GM06990 (cell line): ENCODE measurements at regions not wholly inside any gene's neighbourhood (a gene's known extent, or its start where the extent isn't known, plus 50 kb on each side); places are given as distances from the start of the nearest gene placed in this dataset.

Source experiments
- DNase-seq: peaks from one replicate; pipeline ENCODE4 v3.0.0-alpha.2; 2011; ENCODE audit not compliant: insufficient read length; ENCODE audit errors: extremely low read depth
- H3K27me3 ChIP-seq: replicated peaks from 2 replicates; pipeline ENCODE4 v1.6.0; 2011; ENCODE audit warnings: low read length; ENCODE audit not compliant: control insufficient read depth, insufficient read depth
- H3K36me3 ChIP-seq: 2 replicates; pipeline ENCODE4 v1.5.1; 2011; ENCODE audit warnings: low read length; ENCODE audit not compliant: control insufficient read depth, insufficient read depth
- H3K4me3 ChIP-seq: replicated peaks from 2 replicates; pipeline ENCODE4 v1.5.1; 2011; ENCODE audit warnings: low read depth, mild to moderate bottlenecking, control low read depth, low read length
- CTCF ChIP-seq: IDR thresholded peaks from 2 replicates; pipeline ENCODE4 v1.5.1; 2011; ENCODE audit warnings: low read length, control low read depth, mild to moderate bottlenecking, inconsistent platforms; ENCODE audit not compliant: insufficient read depth, poor library complexity, severe bottlenecking

GRCh38 chr10:3660753-3661152 is 124.3 kb downstream of the KLF6 start:
- DNase-seq: no peak
- no peak for TF ChIP-seq CTCF
- no peaks in the 10 kb centered on the region for H3K36me3 ChIP-seq
- H3K4me3 ChIP-seq: no peak overlapping the region
- H3K27me3 ChIP-seq: no peaks in the 10 kb centered on the region; the same call in 1 of the 2 replicates

- no peak overlapping the region for H3K4me3 ChIP-seq
- H3K36me3 ChIP-seq: no peaks in the 10 kb centered on the region
- DNase-seq: no peak
- no peaks in the 10 kb centered on the region; the same call in 1 of the 2 replicates for H3K27me3 ChIP-seq
- TF ChIP-seq CTCF: no peak
Observed at GRCh38 chr10:3659203-3659917, 125.6 kb downstream of the KLF6 start.

GRCh38 chr10:3658766-3659165 is 126.2 kb downstream of the KLF6 start:
- TF ChIP-seq CTCF: no peak
- H3K27me3 ChIP-seq: no peaks in the 10 kb centered on the region; the same call in 1 of the 2 replicates
- DNase-seq: no peak
- H3K4me3 ChIP-seq: no peak overlapping the region
- H3K36me3 ChIP-seq: no peaks in the 10 kb centered on the region

GRCh38 chr10:3656214-3656613 is 128.8 kb downstream of the KLF6 start:
- DNase-seq: no peak
- Histone ChIP-seq H3K4me3 (no peak overlapping the region), H3K27me3 (peaks cover 1% of the 10 kb centered on the region; the same call in 1 of the 2 replicates), H3K36me3 (no peaks in the 10 kb centered on the region)
- TF ChIP-seq CTCF: no peak

GRCh38 chr10:3655528-3655927 is 129.5 kb downstream of the KLF6 start:
- Histone ChIP-seq H3K4me3 (no peak overlapping the region), H3K36me3 (no peaks in the 10 kb centered on the region), H3K27me3 (peaks cover 1% of the 10 kb centered on the region; the same call in 1 of the 2 replicates)
- no peak for TF ChIP-seq CTCF
- no peak for DNase-seq

GRCh38 chr10:3654980-3655379 is 130.0 kb downstream of the KLF6 start:
- Histone ChIP-seq H3K36me3 (no peaks in the 10 kb centered on the region), H3K27me3 (peaks cover 3% of the 10 kb centered on the region; the same call in 1 of the 2 replicates), H3K4me3 (no peak overlapping the region)
- TF ChIP-seq CTCF: no peak
- DNase-seq: no peak
